Amniotic stem cell (primary cell): ENCODE measurements at regions not wholly inside any gene's neighbourhood (a gene's known extent, or its start where the extent isn't known, plus 50 kb on each side); places are given as distances from the start of the nearest gene placed in this dataset.

Source experiments
- DNase-seq: peaks from one replicate; lab custom pipeline; 2025; lab: John Stamatoyannopoulos, UW

DNA sequence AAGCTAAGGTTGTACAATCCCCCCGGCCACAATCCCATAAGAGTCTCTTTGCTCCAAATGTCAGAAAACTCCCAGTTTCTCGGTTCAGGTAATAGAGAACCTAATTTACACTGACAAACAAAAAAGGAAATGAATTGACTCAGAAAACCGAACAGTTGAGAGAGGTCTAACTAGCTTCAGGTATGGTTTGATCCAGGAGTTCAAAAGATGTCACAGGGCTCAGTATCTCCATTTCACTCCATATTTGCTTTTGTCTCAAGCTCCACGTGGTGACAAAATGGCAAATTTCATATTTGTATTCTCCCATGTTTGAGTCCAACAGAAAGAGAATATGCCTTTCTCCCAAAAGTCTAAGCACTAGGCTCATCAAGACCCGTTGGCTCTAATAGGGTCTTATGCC, 117.4 kb downstream of the AXIN2 start:
- DNase-seq = no peak

DNA sequence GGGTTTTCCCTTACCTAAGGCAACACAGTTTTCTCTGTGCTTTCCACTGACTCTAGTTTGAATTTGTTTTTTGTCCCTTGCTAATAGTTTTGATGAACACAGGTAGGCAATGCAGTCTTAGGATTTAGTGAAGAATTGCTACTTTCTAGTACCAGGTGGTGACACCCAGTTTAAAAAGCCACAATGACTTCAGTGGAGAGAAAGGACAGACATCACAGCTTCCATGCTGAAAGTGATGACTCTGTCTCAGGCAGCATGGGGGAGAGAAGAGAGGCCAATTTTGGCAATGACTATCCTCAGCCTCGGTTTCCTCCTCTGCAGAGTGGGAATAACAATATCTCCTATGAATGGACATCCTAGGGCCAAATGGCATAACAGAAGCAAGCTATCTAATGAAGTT, 118.8 kb downstream of the AXIN2 start:
- no peak for DNase-seq

DNA sequence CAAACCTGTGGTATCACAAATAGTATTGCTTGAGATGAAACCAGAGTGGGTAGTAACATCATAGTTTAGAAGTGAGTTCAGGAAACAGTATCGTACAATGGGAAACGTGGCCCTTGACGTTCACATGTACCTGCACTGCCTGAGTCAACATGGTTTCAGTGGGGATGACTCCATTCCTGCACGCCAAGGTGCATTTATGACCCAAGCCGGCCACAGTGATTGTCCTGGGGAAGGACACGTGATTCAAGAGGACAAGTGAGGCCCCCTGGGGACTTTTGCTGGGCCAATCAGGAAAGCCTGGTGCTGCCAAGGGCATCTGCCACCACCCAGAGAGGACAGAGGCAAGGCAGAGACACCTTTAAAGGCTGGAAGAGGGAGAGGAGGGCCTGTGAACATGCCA, 119.2 kb downstream of the AXIN2 start:
- no peak for DNase-seq

DNA sequence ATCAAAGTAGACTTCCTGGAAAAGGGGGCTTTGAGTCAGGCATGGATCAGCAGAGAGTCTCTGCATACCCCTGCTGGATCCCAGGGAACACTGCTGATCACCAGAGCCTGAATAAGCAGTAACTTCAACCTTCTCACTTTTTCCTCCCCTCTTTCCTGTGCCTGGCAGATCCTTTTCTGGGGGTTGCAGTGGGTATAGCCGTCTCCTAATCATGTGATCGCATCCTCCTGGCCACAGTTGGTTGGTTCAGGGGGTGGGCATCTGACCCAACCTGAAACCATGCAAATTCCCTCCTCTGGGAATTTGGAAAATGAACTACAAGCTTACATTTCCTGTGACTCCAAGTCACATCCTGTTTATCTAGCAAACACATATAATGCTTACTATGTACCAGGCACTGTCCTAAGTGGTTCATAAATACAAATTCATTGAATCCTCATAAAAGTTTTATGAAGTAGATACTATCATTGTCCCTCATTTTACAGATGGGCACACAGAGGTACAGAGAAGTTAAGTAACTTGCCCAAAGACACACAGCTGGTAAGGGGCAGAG, 120.3 kb downstream of the AXIN2 start:
- DNase-seq = no peak

DNA sequence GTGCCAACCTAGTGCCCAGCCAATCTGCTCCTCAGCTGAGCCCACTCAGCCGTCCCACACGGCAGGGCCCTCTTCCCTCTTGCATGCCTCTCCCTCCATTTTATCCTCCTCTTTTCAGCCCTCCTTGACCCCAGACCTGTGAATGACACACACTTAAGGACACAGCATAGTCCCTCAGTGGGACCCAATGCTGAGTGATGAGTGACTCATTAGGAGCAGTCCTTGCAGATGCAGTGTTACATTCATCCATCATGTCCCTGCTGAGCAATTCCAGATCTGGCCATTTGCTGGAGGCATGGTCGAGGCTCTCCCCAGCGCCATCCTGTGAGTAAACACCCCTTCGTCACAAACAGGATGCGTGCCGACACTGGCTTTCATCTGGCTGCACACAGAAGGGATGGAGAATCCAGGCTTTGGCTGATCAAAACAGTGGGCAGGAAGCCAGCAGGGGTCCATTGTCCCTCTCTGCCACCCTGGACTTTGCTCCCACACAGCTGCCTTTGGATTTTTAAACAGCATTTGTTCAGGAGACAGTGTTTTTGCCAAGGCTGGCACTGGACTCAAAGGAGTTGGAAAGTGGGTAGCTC, 122.6 kb downstream of the AXIN2 start:
- no peak for DNase-seq

DNA sequence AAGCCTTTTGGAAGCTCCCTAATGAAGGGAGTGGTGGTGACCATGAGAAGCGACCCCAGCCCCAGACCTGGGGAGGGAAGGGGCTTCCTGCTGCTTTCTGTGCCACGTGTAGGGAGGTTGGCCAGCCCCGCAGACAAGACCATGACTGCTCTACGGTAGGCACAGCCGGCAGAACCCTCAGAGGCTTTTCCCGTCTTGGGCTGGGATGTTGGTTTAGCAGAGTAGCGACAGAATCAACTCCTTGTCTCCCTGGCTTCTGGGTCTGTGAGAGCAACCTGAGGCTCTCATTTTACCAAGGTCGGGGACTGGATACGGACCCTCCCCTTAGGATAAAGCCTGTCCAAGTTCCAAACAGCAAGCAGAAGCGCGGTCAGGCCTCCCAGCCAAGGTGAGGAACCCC, 123.3 kb downstream of the AXIN2 start:
- no peak for DNase-seq

DNA sequence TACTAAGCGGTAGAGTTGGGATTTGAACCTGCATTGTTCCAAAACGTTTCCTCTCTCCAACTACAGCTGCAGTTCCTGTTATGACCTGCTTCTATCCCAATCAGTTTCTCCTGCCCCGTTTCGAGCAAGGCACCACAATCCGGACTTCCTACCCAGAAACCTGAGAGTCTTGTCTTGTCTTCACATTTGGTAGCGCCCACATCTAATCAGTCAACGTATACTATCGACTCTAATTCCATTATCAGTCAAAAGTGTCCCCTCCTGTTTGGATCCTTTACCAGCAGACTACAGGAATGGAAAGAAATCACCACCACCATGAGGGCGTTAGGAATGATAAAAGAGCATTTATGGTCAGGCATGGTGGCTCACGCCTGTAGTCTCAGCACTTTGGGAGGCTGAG, 124.6 kb downstream of the AXIN2 start:
- no peak for DNase-seq

DNA sequence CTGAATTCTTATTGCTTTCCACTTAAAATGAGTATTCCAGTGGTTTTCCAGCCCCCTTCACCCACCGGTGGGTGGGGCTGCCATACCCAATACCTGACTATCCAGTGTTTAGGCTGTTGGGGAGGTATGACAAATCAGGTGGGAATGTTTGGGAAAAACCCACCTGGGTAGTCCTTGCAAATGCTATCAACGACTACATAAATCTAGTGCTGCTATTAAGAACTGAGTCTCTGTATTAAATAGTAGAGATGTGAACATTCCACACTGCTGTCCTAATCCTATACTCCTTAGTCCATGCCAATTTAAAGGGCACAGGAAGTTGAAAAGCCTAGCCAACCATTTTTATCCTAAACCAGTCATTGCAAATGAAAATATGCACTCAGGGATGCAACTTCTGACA, 126.6 kb downstream of the AXIN2 start:
- no peak for DNase-seq

DNA sequence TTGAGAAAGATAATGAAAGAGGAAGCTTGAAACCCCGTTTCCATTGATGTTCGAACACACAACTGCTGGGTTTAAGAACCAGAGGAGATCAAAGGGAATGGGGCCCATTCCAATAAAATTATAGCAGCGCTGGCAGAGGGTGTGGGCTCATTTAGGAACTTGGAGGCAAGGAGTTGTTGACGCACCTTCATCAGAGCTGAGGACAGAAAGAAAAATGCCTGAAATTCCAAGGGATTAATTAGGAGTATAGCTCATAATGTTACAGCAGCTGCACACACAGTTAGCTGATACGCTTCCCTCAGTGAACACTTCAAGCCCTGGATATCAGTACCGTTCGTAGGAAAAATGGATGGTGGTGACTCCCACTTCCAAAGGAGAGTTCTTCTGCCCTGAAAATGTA, 127.2 kb downstream of the AXIN2 start:
- no peak for DNase-seq

DNA sequence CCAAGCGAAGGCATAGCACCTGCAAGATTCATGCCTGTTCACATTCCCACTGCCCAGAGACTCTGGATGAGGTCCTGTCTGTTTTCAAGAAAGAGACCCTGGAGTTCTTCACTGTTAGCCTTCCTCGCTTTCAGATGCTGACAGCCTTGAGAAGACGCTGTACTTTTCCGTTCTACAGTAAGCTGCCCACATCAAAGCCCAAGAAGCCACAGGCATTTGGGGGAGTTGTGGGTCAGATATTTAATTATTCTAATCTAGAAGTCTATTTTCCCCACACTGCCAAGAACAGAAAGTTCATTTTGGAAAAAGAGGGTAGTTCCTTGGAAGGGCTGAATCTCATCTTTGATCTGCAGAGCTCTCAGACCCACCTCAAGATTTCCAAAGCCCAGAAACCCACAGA, 127.9 kb downstream of the AXIN2 start:
- DNase-seq = no peak

DNA sequence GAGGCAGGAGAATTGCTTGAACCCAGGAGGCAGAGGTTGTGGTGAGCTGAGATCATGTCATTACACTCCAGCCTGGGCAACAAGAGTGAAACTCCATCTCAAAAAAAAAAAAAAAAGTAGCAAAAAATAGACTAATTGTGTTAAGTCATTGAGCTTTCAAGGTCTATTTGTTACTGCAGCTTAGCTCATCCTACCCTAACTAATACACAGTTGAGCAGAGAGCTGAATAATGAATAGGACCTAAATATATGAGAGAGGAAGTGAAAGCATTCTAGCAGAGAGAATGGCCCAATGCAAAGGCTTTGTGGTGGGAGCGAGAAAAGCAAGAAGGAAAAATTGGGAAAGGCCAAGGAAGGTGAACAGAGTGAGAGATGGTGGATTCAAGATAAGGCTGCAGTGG, 128.3 kb downstream of the AXIN2 start:
- DNase-seq = no peak

DNA sequence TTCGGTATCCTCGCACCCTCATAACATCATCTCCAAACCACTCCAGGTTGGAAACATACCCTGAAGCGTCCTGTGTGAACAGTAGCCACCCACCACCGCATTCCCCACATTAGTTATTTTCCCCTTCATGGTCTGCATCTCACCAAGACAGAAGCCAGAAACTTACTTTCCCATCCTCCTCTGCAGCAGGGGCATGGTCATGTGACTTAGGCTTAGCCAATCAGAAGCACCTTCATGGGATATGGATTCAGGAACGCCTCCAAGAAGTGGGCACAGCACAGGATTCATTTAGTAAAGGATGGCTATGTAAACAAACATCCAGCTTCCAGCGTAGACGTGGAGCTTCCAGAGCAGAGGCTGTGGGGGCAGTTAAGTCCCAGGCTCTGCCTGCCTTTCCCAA, 130.3 kb downstream of the AXIN2 start:
- DNase-seq = no peak

DNA sequence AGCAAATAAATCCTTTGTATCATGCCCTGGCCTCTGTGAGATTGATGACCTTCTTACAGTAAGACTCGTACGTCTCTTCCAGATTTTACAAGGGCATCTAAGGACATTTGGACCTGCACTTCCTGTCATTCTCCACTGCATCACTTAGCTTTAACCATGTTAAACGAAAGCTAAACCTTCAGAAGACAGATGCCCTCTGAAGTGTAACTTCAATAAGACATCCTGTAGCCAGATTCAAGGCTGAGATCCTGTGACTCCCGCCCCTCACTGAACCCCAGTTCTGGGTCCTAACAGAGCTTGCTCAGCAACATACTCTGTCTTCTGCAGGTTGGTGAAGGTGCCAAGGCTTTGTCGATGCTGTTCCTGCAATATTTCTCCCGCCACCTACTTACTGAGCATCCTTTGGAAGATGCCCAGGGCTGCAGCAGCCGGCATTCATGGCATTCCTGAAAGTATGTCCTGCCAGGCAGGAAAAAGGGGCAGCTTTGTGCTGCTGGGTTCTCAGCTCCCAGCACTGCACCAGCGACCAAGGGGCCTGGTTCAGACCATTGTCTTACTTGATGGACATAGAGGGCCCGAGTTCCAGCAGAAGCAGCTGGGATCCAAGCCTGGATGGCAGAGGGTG, 131.1 kb downstream of the AXIN2 start:
- no peak for DNase-seq

DNA sequence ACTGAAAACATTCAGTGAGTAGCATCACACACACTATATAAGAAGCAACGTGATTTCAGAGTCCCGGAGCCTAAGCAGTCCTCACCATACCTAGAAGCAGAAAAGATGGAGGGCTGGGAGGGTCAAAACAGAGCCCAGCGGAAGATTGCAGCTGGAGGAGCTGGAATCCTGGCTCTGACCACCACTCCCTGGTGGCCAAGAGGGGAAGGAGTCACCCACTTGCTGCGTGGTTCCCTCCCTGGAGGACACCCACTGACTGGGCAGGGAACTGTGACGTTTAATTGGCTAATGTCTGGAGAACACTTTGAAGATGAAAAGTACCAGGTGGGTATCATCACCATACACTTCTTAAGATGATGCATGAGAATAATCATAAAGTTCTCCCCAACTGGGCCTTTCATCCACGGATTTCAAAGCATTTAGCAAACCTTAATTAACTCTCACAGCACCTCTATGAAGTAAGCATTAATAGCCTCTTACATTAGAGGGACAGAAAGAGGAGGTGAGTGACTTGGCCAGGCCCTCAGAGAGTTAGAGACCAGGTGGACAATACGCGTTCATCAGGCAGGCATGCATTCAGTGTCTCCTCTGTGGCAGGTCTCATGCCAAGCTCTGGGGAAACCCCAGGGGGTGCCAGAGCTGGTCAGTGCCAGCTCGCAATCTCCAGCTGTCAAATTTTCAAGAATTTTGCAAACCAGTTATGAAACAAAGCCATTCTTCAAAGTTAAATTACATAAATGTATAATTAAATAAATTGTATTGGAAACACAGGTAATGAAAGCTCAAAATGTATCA, 137.9 kb downstream of the AXIN2 start:
- DNase-seq = no peak

DNA sequence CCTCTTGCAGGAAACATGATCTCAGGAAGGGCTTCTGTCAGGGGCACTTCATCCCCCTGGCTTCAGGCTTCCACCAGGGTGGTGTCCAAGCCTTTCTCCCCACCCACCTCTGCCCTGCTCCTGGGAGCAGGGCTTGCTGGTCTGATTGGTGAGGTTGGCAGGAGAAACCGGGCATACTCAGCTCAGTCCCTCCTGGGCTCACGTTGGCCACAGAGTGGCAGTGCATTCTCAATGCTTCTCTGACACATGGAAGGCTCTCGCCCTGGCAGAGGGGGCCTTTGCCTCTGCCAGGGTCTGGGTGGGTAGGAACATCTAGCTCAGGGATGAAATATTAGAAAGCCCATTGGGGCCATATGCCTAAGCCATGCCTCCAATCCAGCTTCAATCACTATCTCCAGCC, 142.8 kb downstream of the AXIN2 start:
- no peak for DNase-seq

DNA sequence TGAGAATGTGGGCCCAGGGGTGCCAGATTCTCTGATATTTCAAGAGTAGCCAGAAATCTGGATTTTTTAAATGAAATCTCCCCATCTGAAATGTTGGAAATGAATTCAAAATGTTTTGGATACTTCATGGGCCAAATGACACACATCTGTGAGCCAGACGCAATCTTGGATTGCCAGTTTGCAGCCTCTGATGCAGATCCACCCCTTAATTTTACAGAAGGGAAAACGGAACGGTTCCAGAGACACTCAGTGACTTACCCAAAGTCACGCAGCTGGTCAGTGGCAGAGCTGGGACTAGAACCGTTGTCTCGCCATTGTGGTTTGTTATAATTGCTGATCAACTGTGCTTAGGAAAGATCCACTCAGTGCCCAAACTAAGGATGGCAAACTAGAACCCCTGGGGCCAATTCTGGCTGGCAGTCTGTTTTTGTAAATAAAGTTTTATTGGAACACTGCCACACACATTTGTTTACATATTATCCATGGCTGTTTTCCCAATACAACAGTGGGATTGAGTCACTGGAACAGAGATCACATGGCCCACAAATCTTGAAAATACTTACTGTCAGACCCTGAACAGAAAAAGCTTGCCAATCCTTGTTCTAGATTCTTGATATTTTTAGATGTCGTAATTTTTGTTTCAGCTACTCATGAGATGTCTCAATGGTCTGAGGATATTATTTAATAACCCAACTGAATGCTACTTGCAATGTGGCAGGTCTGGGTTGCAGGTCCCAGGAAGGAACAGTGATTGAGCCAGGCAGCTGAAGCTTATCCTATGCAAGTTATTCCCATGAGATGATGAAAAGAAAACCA, 143.8 kb downstream of the AXIN2 start:
- DNase-seq = no peak

DNA sequence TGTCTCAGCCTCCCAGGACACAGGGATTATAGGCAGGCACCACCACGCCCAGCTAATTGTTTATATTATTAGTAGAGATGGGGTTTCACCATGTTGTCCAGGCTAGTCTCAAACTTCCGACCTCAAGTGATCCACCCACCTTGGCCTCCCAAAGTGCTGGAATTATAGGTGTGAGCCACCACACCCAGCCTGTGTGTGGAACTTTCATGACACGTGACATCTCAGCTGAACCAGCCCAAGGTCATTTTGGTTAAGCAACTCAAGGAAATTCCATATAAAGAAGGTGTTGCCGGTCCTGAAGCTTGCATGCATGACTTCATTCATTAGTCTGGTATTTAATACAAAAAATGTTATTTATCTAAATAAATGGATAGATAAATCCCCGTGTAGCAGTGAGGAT, 145.5 kb downstream of the AXIN2 start:
- DNase-seq = no peak

DNA sequence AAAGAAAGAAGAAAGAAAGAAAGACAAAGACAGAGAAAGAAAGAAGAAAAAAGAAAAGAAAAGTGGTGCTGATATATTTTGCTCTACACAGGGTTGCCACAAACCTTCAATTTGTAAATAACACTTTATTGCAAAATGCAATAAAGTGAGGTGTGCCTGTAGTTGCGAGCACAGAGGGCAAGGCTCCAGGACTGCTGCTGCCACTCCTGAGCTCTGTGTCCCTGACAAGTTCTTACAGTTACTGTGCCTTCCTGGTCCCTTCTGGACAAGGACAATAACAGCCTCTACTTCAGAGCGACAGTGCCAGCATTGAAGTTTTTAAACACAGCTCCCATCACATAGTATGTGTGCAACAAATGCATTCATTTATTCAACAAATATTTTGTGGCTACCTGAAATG, 148.1 kb downstream of the AXIN2 start:
- DNase-seq = no peak

DNA sequence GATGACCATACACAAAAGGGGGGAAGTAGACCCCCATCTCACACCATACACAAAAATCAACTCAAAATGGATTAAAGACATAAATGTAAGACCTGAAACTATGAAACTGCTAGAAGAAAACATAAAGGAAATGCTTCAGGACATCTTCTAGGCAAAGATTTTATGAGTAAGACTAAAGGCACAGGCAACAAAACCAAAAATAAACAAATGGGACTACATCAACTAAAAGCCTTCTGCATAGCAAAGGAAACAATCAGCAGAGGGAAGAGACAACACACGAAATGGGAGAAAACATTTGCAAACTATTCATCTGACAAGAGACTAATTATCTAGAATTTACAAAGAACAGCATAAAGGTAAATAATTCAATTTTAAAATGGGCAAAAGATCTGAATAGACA, 152.1 kb downstream of the AXIN2 start:
- DNase-seq = peak; percentile 7

DNA sequence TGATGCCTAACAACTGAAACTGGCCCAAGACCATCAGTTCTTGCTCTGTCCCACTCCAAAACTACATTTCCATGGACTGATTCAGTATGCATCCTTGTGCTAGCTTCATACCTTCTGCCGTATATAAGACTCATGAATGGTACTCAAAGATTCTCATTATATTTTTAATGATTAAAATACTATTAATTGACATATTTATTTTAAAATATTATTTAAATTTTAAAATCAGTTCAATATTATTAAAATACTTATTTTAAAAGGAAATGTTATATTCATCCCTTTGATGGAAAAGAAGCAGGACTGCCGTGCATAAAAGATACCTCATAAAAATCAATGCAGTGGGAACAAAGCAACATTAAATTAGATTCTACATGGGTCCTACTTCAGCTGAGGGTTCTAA, 153.4 kb downstream of the AXIN2 start:
- DNase-seq = no peak

DNA sequence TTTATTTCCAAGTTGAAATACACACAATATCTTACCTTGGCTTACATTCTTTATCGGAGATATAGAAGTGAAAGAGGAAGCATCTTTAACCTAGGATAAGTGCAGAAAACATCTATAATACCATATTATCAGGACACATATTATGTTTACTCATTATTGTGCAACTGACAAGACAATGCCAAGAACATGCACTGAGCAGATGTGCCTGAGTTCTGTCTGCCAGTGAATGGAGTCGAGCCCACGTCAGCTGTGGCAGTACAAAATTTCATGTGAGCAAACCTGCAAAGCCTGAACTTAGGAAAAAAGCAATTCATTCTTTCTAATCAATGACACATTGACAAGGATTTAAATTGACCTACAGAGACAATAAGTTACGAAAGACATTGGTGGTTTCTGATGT, 154.4 kb downstream of the AXIN2 start:
- DNase-seq = no peak

DNA sequence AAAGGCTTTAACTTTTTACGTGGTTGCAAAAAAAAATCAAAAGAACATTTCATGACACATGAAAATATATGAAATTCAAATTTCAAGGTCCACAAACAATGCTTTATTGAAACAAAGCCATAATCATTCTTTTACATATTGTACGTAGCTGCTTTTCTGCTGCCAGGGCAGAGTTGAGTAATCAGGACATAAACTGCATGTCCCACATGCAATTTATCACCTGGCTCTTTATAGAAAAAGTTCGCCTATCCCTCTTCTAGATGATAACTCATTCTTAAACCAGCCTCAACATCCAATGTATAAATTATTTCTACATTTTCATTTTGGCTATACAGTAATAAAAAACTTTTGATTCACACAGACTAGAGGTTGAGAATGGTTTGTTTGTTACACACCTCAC, 154.9 kb downstream of the AXIN2 start:
- no peak for DNase-seq

DNA sequence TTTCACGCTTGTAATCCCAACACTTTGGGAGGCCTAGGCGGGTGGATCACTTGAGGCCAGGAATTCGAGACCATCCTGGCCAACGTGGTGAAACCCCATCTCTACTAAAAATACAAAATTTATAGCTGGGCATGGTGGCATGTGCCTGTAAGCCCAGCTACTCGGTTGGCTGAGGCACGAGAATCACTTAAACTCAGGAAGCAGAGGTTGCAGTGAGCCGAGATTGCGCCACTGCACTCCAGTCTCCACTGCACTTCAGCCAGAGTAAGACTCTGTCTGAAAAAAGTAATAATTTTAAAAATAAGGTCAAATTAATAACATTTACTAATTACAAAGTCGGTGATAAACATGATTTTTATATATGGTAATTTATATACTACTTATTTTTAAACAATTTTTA, 155.9 kb downstream of the AXIN2 start:
- no peak for DNase-seq
